ENCODE measurements at regions not wholly inside any gene's neighbourhood (a gene's known extent, or its start where the extent isn't known, plus 50 kb on each side); places are given as distances from the start of the nearest gene placed in this dataset.

DNA sequence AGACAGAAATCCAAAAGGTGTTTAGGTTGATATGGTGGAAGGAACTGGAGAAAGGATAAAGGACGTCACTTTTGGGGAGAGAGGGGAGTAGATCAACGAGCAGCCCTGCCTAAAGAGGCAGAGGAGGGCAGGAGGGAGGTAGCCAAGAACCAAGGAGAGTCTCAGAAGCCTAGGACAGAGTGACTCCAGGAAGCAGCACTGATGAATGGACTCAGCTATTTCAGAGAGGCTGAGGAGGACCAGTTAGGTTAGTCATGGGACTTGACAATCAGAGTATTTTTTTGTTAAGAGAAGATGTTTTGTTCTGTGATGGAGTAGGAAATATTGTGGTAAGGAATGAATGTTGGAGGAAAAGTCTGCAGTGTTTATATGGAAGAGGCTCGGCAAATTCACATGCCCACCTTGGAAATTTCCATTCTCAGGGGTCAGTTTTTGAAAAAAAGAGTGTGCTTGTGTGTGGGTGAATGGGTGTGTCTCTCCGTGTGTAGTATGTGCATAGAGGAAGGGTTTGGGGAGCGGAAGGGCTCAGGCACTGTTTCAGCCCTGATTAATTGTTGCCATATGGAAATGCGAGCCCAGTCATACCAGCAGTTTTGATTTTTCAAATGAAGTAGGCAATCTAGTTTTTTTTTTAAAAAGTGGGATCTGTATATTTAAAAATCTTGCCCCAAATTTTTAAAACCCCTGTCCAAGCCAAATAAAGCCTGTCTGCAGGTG lies 303.6 kb downstream of the SAMD5 start:
- TF ChIP-seq MYC (IDR thresholded peaks at IDR 0.05; ENCODE audit: low read depth, low read length) (no peak), POLR2A (IDR thresholded peaks at IDR 0.05; ENCODE audit: extremely low read depth, insufficient read length) (no peak)
